Kidney tubule cell (primary cell): ENCODE measurements at regions not wholly inside any gene's neighbourhood (a gene's known extent, or its start where the extent isn't known, plus 50 kb on each side); places are given as distances from the start of the nearest gene placed in this dataset.
A peak's percentile ranks its signal among the peaks of the same experiment; 100 is the strongest.

Experiments
- DNase-seq: peaks from one replicate; pipeline ENCODE4 v3.0.0-alpha.2; 2018; ENCODE audit warnings: low spot score

DNA sequence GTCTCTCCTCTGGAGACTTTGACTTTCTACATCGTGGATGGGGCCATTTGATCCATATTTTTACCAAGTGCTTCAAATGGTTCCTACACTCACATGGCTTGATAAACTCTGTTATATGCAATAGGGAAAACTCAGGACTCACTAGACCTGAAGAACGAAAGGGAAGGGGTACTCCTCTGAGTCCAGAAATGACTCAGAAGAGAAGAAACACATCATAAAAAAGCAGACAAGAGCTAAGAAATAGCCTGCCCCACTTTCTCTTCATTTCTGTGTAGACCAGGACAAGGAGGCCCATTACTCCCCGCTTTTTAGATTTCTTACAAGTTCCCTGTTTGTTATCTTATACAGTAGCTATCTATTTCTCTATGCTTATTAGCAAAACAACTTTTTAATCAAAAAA lies 369.8 kb upstream of the ARID1B start:
- no peak for DNase-seq

DNA sequence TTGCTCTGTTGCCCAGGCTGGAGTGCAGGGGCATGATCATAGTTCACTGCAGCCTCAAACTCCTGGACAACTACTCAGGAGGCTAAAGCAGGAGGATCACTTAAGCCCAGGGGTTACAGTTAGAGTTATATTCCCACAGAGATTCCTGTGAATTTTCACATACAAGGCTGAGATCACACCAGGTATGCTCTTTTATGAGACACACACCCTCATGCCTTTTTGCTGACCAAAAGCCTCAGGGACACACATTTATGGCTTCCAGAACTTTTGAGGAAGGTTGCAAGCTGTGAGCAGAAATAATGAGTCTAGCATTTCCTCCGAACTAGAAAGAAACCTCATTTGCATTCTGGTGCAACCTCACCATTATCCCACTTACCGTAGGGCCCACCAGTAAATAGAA lies 370.5 kb upstream of the ARID1B start:
- no peak for DNase-seq

DNA sequence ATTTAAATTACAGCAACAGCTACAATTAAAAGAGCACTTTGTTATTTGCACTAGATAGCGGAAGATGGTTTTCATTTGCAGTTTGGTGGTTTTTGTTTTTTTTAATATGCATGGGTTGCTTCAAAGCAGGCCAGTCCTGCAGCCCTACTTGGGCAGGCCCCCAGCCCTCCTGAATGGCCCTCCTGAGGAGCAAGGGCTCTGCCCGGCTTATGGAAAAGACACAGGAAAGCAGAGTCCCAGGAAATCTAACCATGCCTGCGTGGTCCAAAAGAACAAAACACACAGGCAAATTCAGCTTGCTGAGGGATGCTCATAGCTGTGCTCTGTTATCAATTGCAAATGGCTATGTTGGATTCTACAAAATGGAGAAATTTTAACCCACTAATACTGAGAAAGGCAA lies 371.1 kb upstream of the ARID1B start:
- no peak for DNase-seq

DNA sequence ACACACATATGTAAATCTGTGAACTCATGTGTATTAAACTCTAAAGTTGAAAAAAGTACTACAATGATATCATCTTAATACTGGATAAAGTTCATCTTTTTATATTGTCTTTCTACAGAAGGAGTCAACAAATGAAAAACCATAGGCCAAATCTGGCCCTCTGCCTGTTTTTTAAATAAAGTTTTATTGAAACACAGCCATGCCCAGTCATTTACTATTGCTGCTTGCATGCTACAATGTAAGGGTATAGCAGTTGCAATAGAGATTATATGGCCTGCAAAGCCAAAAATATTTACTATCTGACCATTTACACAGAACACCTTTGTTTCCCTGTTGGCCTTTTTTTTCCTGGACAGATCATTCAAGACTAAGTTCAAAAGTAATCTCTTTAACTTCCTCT lies 374.6 kb upstream of the ARID1B start:
- no peak for DNase-seq

DNA sequence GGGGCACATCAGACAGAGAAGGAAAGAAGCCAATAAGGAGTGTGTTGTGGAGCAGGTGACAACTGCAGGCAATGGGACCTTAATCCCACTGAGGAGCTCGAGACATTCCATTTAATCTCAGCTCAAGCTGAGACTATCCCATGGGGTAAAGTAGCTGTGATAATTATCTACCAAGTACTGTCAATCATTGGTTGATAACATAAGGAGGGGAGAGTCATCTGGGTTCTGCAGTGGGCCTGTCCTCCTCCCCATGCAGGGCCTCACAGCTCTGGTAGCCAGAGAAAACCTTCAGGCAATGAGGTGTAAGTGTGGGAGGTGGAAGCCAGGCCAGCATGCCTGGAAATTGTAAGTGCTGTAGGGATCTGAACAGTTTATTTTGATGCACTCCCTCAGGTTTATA lies 375.0 kb upstream of the ARID1B start:
- no peak for DNase-seq

DNA sequence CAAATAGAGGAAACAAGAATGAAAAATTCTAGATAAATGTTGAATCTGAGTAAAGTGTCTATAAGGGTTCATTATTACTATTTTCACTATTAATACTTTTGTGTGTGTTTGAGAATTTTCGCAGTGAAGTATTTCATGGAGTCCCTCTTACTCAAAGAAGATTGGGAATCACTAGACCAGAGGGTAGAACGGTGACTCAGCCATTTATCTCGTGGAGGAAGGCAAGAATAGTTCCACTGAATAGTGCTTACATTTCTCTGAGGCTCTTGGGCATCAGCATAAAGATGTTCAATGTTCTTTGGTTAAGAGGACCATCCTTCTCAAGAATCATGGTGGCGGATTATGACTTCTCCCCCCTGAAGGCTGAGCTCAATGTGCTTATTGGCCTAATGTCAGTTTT lies 376.7 kb upstream of the ARID1B start:
- DNase-seq: no peak

DNA sequence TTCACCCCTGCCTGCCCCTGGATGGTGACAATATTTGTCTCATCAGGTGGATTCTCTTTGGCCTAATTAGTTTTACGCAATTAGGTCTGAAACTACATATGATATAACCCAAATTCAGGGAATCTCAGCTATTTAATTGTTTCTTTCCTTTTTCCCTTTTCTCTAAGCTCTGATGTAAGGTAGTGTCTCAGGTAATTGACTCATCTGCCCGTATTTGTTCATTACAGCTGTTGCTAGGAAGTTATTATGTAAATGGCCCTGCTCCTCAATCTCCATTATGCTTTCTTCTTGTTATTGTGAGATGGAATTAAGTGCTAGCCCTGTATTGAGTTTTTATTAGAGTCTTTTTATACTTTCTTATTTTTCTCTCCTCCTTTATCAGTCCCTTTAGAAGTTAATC lies 378.2 kb upstream of the ARID1B start:
- DNase-seq: no peak

DNA sequence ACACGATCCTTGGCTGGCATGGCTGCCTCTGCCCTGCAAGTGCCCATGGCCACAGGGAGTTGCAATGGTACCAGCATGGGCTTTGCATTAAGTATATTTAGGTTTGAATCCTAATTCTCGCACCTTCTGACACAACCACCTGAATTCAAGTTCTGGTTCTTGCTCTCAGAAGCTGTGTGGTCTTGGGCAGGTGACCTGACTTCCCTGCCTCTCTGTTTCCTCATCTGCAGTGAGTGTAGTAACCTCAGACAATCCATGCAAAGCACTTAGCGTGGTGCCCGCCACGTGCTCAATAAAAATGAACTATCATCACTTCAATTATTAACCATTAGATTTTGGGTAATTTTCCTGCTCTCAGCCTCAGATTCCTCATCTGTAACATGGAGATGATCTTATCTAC lies 378.8 kb upstream of the ARID1B start:
- no peak for DNase-seq

DNA sequence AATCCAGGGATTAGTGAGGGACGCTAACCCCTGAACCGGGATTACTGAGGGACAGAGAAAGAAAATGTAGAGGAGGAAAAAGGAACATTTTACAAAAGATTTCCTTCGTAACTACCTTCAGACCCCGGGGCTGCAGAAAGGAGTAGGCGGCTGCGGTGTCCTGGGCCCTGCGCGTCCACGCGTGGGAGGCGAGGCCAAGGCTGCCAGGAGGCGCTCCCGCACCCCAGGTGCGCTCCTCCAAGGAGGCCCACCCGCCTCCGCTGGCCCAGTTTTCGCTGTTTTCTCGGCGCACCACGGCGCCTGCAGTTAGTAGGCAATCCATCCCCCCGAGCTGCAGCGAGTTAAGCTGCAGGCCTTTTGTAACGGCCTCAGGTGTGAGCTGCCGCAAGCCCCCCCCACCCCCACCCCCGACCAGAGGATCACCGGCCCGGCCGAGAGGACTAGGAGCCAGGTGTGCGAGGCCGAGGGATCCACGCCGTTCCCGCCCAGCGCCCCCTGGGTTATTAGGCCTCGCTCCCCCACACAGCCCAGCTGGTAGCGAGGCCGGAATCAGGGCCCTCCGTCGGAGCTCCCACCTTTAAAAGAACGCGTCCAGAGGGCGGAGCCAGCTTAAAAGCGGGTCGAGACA lies 380.3 kb upstream of the ARID1B start:
- no peak for DNase-seq

DNA sequence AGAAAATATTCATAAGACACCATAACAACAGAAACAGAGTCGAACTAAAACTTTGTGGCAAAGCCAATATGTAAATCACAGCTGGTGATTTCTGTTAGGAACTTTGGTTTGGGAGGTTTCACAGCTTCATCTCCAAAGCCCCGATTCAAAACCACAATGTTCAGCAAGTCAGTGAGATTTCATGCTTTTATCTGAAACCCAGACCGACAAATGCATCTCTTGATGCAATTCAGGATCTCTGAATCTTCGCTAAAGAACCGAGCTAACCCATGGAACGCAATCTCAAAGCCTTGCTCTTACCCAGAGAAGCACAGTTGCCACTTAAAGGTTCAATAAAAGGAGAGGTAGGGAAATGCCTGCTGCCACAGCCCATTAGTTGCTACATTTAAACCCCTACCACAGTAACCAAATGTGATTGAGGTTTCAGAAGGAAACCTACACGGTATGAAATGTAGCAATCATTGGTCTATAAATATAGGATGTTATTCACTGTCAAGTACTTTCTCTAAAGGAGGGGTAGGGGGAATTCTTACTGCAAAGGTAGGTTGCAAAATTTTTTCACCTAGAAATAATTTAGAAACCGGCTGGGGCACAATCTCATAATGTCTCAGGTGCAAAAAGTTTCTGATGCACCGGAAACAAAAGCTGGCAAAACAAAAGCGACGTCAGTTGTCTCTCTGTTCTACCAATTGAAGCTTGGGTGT lies 381.0 kb upstream of the ARID1B start:
- DNase-seq: no peak

DNA sequence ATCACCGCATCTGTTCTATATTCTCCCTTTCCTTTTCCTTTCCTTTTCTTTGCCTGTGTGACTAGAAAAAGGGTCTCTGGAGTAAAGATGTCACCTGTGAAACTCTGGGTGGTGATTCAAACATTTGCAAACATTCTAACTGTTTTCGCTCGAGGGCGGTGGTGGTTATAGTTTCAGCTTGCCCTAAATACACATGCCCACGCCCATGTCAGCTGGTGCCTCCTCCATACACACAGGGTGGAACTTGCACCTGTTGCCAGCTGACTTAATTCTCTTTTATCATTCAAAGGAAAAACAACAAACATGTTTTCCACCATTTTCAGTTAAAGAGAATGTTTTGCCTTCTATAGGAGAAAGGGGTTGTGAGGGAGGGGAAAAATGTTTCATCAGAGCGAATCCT lies 381.9 kb upstream of the ARID1B start:
- DNase-seq: no peak

DNA sequence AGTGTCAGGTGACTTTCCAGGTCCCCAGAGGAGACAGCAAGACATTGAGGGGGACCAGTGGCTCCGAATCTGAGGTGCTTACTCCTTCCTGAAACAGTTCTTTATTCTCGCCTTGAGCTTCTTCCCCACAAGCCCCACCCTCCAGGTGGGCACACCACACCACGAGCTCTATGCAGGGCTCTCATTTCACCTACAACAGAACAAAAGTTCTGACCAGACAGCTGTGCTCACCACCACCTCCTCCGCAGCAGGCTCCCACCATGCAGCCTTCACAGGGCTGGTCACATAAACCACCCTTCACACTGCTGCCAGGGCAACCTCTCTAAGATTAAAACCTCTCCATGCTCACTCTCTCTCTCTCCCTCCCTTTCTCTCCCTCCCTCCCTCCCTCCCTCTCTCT lies 384.5 kb upstream of the ARID1B start:
- no peak for DNase-seq

DNA sequence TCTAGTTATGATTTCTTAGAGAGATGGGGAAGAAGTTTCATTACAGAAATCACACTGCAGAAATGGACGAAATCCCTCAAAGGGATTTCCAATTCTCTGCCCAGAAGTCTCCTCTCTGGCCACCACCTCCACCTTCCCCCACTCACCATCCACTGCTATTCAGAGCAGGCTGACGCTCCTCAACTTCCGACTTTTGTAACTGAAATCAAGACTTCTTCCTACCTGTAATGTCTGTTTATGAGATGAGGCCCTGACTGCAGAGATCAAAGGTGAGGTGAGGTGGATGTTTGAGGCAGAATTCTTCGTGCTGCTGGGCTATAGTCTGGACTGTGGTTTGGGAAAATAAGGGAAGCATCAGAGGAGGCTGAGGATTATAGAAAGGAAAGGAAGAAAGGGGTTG lies 385.2 kb upstream of the ARID1B start:
- DNase-seq: no peak

DNA sequence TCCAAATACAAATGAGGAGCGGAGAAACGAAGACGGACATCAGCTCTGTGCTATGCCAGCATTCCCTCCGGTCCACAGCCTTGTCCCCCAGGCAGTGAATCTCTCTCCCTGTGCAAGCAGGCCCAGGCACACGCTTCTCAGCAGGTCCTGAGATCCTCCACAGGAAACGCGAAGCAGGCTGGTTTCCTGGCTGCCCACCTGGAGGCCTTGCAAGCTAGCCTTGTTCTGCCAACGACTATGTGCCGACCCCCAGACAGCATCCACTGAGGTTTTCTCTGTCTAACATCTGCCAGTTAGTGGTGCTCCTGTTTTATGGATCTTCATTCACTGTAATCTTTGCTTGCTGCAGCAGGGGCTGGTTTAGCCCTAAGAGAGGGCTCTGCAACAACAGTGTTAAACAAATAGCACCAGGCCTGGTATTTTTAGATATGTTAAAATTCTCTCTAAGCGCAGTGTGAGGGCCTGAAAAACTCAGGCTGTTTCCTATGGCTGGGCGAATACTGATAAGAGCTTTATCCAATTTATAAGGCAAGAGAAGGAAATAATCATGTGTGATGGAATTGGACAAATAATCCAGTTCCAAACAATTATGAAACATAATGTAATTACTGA lies 386.0 kb upstream of the ARID1B start:
- no peak for DNase-seq

DNA sequence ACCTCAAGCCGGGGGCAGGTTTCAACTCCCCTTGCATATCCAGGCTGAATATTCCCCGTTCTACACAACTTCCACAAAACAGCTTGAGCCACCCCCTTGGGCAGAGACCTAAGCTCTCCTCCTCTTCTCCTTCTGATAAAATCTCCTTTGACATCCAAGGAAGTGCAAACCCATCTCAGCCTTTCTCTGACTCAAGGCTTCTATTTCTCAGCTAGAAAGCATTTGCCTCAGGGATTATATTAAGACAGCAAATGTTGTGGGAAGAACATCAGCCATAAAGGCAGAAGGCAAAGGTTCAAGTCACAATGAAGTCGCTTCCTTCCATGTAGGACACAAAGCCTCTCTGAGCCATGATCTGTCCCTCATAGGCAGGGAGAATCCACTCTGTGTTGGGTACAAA lies 386.6 kb upstream of the ARID1B start:
- DNase-seq: no peak

DNA sequence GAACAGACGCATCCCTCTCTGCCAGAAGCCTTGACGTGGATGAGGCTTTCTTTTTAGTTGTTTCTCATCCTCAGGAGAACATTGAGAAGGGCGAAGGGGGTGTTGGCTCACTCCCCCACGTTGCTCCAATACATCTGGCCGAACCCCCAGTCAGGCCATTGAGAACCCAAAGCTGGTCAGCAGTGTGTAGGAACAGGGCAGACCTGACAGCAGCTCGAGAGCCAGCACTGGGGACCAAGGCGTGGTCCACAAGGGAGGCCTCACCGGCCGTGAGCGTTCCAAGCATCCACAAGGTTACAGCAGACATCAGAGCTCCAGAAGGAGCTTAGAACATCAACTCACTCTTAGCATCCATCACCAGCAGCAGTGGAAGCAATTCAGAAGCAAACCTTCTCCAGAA lies 387.9 kb upstream of the ARID1B start:
- DNase-seq: no peak

DNA sequence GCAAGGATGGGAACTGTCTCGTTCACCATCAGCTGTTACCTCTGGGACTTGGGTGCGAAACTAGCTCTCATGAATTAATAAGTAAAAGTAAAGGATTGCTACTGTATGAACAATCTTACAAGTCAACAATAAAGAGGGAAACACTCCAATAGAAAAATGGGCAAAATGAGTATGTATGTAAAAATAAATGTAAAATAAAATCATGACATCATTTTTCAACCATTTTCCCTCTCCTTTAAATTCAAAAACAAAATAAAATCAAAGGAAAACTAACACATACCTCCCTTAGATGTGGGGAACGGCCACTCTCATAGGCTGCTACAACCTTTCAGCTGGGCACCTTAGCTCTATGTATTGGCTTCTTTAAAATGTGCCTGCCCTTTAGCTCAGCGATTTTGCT lies 389.7 kb upstream of the ARID1B start:
- DNase-seq: no peak

DNA sequence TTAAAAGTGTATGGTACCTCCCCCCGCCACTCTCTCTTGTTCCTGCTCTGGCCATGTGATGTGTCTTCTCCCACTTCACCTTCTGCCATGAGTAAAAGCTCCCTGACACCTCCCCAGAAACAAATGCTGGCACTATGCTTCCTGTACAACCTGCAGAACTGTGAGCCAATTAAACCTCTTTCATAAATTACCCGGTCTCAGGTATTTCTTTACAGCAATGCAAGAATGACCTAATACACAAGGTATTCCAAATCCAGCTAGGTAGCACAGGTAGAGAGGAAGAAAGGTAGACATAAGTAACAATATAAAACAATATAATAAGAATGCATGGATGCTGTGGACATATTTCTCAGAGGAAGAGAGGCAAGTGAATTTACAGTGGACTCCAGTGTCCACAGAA lies 394.1 kb upstream of the ARID1B start:
- DNase-seq: peak; percentile 28

DNA sequence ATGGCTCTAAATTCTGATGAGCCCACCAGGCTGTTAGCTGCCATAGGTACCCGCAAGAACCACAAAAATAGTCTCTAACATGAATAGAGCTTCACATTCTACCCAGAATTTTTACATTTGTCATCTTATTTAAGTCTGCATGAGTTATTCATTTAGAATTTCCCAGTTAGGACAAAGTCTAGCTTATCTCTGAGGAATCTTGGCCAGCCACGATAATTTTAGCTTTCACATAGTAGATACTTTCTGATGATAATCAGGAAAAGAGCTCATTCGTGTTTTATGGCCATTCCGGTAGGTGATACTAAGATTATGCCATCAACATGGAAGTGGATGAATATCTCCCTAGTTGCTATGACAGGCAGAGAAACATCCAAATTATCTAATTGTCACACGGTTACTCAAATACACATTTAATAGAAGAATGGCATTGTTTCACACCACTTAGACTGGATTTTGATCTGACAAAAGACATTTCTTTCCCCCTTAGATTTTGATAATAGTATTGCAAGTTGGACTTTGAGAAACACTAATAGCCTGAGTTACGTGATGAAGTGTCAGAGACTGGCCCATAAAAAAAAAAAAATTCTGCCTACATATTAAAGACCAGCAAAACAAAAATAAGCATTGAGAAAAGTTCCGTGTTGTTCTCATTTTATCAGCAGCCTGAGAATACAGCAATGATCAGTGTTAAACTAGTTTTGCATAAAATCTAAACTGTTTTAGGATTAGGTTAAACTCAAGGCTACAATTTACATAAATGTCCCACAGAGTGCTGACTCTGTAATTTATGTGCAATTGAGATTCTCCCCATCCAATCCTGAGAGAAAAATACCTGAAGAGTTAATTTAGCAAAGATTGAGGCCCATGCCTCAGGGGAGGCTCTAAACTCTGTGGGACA lies 397.5 kb upstream of the ARID1B start:
- DNase-seq: no peak

DNA sequence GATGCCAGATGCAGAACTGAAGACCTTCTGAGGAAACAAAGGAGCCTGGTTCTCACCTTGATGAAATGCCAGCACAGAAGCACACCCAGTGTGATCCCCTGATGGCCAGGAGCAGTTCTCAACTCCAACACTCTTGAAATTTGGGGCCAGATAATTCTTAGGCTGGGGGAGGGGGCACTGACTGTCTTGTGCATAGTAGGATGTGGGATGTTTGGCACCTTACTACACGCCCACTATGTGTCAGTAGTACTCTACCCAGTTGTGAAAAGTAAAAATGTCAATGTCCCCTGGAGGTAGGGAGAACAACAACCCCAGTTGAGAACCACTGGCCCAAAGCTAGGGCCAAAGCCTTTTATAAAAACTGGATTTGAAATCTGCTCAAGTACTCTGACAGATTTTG lies 398.3 kb upstream of the ARID1B start:
- DNase-seq: no peak

DNA sequence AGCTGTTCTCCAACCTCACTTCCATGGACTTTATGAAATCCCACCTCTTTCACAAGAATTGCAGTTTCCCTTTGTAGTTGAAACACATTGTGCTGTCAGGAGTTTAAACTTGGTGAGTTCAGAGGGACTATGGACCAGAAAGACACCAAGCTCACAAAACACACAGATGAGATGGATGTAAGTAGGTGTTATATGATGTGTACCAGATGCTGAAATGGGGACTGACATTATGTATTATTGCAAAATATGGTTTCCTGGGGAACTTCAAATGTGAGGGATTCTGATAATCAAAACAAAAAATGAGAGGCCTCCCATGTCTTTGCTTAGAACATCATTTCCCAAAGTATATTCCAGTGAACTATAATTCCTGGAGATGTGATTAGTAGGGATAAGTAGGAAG lies 401.1 kb upstream of the ARID1B start:
- DNase-seq: no peak

DNA sequence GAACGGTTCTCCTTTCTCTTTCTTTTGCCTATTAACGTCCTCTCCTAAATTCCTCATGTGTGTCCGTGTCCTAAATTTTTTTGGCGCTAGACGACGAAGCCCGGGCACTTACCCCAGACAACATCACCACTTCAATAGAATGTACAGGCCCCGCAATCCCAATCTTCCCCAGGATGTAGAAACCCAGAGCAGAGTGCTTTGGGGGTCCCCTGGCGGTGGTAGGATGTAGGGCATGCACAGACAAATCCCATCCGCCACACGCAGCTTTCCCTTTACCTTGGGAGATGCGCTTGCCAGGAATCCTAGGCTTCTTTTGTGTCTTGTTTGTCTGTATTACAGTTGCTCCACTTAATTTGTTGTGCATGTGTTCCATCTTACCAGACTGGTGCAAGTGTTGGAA lies 417.3 kb upstream of the ARID1B start:
- no peak for DNase-seq

DNA sequence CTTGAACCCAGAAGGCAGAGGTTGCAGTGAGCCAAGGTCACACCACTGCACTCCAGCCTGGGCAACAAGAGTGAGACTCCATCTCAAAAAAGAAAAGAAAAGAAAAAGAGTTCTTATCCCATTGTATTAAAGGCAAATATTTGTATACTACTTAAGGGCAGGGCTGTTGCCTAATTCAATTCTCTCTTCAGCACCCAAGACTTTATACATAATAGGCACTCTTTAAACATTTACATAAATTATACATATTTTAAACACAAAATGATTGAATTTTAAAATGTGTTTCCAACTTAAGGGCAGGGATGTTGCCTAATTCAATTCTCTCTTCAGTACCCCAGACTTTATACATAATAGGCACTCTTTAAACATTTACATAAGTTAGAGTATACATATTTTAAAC lies 424.3 kb upstream of the ARID1B start:
- DNase-seq: no peak
